Smooth muscle cell (in vitro differentiated cells): ENCODE measurements at regions not wholly inside any gene's neighbourhood (a gene's known extent, or its start where the extent isn't known, plus 50 kb on each side); places are given as distances from the start of the nearest gene placed in this dataset.
"Not testable (repeated sequence)": the region's sequence is repeated elsewhere in the genome, so short reads cannot be mapped to it uniquely, and the experiment has no call there.

Source experiments
- DNase-seq: peaks from one replicate; lab custom pipeline; 2025; ENCODE audit not compliant: unreplicated experiment; lab: John Stamatoyannopoulos, UW
- H2AFZ ChIP-seq: fragments of 200-600 bp; sonication (generic); 2 replicates; pipeline ENCODE4 v1.6.0; 2016; ENCODE audit warnings: antibody characterized with exemption, low read depth, mild to moderate bottlenecking
- H3F3A ChIP-seq: fragments of 200-600 bp; sonication (generic); 2 replicates; pipeline ENCODE4 v1.6.0; 2017; ENCODE audit warnings: antibody characterized with exemption, low read depth
- H3K27ac ChIP-seq: fragments of 200-600 bp; sonication (generic); 2 replicates; pipeline ENCODE4 v1.5.1; 2016; ENCODE audit warnings: low read depth, mild to moderate bottlenecking
- H3K27me3 ChIP-seq: fragments of 200-600 bp; sonication (generic); 2 replicates; pipeline ENCODE4 v1.6.1; 2016; ENCODE audit warnings: low read depth, mild to moderate bottlenecking
- H3K36me3 ChIP-seq: fragments of 200-600 bp; sonication (generic); 2 replicates; pipeline ENCODE4 v1.5.1; 2016; ENCODE audit warnings: low read depth
- H3K4me1 ChIP-seq: fragments of 200-600 bp; sonication (generic); 2 replicates; pipeline ENCODE4 v1.5.1; 2016; ENCODE audit warnings: low read depth
- H3K4me2 ChIP-seq: fragments of 200-600 bp; sonication (generic); 2 replicates; pipeline ENCODE4 v1.6.0; 2016; ENCODE audit warnings: mild to moderate bottlenecking
- H3K4me3 ChIP-seq: fragments of 200-600 bp; sonication (generic); 2 replicates; pipeline ENCODE4 v1.5.1; 2016; ENCODE audit warnings: mild to moderate bottlenecking
- H3K79me2 ChIP-seq: fragments of 200-600 bp; sonication (generic); 2 replicates; pipeline ENCODE4 v1.6.0; 2016; ENCODE audit warnings: low read depth, mild to moderate bottlenecking
- H3K9ac ChIP-seq: fragments of 200-600 bp; sonication (generic); 2 replicates; pipeline ENCODE4 v1.6.0; 2016; ENCODE audit warnings: low read depth
- H3K9me3 ChIP-seq: fragments of 200-600 bp; sonication (generic); replicated peaks from 2 replicates; pipeline ENCODE4 v1.5.1; 2016; ENCODE audit warnings: low read depth
- H4K20me1 ChIP-seq: fragments of 200-600 bp; sonication (generic); 2 replicates; pipeline ENCODE4 v1.6.0; 2016; ENCODE audit warnings: low read depth
- CTCF ChIP-seq: fragments of 200-600 bp; sonication (generic); IDR thresholded peaks from 2 replicates; pipeline ENCODE4 v1.5.1; 2017; ENCODE audit warnings: borderline replicate concordance, mild to moderate bottlenecking, antibody characterized with exemption; ENCODE audit not compliant: insufficient read depth, poor library complexity, severe bottlenecking
- WGBS: methylation state at CpG from one replicate; pipeline ENCODE4 v1.1.7; 2016; ENCODE audit warnings: low lambda C conversion rate; 5-methylcytosine and 5-hydroxymethylcytosine counted together

DNA sequence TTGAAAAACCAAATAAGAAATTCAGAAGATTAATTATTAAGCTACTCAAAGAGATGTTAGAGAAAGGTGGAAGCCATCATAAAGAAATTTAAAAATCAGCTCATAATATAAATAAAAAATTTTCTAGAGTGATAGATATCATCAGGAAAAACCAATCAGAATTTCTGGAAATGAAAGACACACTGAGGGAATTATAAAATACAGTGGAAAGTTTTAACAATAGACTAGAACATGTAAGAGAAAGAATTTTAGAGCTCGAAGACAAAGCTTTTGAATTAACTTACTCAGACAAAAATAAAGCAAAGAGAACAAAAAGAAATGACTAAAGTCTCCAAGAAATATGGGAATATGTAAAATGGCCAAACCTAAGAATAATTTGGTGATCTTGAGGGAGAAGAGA is 1926.9 kb upstream of the RAG2 start:
- Histone ChIP-seq H4K20me1 (no peaks in the 10 kb centered on the region), H3K9me3 (peaks cover 3% of the 10 kb centered on the region), H3K4me2 (no peak overlapping the region), H3K9ac (no peak overlapping the region), H2AFZ (no peak overlapping the region), H3K4me3 (no peak overlapping the region), H3K27ac (no peak overlapping the region), H3K27me3 (no peaks in the 10 kb centered on the region), H3K79me2 (no peaks in the 10 kb centered on the region), H3F3A (no peaks in the 10 kb centered on the region), H3K4me1 (no peaks in the 10 kb centered on the region), H3K36me3 (no peaks in the 10 kb centered on the region)
- TF ChIP-seq CTCF = no peak
- no peak for DNase-seq
- WGBS = 82% methylated on average over 1 of the region's 1 CpG

DNA sequence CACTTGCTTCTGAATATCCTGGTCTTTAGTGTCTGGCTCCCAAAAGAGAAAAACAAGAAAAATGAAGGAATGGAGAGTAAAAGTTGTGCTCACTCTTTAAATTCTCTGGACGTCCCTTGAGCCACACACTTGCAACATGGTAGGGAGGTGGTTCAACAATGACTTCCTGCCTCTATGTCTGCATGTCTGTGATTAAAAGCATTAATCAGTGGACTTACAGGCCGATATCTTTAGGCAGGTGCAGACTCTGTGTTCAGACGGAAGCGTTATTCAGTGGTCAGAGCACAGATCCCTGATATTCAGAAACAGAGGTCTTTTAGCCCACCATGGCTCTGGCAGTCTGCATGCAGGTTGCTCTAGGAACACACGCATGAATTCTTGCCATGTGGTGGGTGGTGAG is 1920.0 kb upstream of the RAG2 start:
- Histone ChIP-seq H3K9me3 (no peaks in the 10 kb centered on the region), H3K4me1 (no peaks in the 10 kb centered on the region), H3F3A (no peaks in the 10 kb centered on the region), H3K27ac (no peak overlapping the region), H3K36me3 (no peaks in the 10 kb centered on the region), H4K20me1 (no peaks in the 10 kb centered on the region), H3K27me3 (no peaks in the 10 kb centered on the region), H3K4me3 (no peak overlapping the region), H3K4me2 (no peak overlapping the region), H2AFZ (no peak overlapping the region), H3K79me2 (no peaks in the 10 kb centered on the region), H3K9ac (no peak overlapping the region)
- TF ChIP-seq CTCF = no peak
- DNase-seq = no peak
- WGBS = 85% methylated on average over 5 of the region's 5 CpGs

DNA sequence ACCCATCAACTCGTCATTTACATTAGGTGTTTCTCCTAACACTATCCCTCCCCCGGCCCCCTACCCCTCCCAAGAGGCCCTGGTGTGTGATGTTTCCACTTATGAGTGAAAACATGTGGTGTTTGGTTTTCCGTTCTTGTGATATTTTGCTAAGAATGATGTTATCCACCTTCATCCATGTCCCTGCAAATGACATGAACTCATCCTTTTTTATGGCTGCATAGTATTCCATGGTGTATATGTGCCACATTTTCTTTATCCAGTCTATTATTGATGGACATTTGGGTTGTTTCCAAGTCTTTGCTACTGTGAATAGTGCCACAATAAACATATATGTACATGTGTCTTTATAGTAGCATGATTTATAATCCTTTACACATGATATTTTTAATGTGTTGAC is 1914.8 kb upstream of the RAG2 start:
- not testable (repeated sequence) for H3K9me3 ChIP-seq
- 91% methylated on average over 3 of the region's 3 CpGs for WGBS

GRCh38 chr11:38510041-38510440 is 1912.0 kb upstream of the RAG2 start:
- Histone ChIP-seq H3F3A (no peaks in the 10 kb centered on the region), H2AFZ (no peak overlapping the region), H3K27ac (no peak overlapping the region), H3K79me2 (no peaks in the 10 kb centered on the region), H3K4me1 (no peaks in the 10 kb centered on the region), H3K36me3 (no peaks in the 10 kb centered on the region), H3K27me3 (no peaks in the 10 kb centered on the region), H3K9me3 (no peaks in the 10 kb centered on the region), H3K9ac (no peak overlapping the region), H3K4me2 (no peak overlapping the region), H3K4me3 (no peak overlapping the region), H4K20me1 (no peaks in the 10 kb centered on the region)
- DNase-seq = no peak
- WGBS = 70% methylated on average over 2 of the region's 2 CpGs
- TF ChIP-seq CTCF = no peak

More for the DNA sequence above, 1914.8 kb upstream of the RAG2 start:
- H3K79me2 ChIP-seq, H3K27ac ChIP-seq, DNase-seq, H3K36me3 ChIP-seq, H3K27me3 ChIP-seq, H3K4me1 ChIP-seq, H2AFZ ChIP-seq, H3K4me2 ChIP-seq, H3F3A ChIP-seq, H3K9ac ChIP-seq, H3K4me3 ChIP-seq, H4K20me1 ChIP-seq: not testable (repeated sequence)
